ENCODE measurements at regions not wholly inside any gene's neighbourhood (a gene's known extent, or its start where the extent isn't known, plus 50 kb on each side); places are given as distances from the start of the nearest gene placed in this dataset.

DNA sequence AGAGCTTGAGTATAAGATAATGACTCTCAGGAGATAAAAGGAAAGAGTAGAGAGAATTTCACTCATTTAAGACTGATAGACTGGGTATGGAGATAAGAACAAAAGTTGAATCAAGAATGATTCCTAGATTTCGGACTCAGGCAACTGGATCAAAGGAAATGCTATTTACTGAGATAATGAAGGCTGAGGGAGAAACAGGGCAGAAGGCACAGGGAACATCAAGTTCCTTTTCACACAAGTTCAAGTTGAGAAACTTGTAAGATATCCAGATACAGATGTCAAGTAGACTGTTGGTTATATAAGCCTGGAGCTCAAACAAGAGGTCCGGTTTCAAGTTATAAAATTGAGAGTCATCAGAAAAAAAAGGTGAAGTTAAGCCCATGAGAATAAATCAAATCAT is 360.8 kb downstream of the TNS1 start:
- TF ChIP-seq, protein P1, sequence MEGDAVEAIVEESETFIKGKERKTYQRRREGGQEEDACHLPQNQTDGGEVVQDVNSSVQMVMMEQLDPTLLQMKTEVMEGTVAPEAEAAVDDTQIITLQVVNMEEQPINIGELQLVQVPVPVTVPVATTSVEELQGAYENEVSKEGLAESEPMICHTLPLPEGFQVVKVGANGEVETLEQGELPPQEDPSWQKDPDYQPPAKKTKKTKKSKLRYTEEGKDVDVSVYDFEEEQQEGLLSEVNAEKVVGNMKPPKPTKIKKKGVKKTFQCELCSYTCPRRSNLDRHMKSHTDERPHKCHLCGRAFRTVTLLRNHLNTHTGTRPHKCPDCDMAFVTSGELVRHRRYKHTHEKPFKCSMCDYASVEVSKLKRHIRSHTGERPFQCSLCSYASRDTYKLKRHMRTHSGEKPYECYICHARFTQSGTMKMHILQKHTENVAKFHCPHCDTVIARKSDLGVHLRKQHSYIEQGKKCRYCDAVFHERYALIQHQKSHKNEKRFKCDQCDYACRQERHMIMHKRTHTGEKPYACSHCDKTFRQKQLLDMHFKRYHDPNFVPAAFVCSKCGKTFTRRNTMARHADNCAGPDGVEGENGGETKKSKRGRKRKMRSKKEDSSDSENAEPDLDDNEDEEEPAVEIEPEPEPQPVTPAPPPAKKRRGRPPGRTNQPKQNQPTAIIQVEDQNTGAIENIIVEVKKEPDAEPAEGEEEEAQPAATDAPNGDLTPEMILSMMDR (IDR thresholded peaks at IDR 0.05; ENCODE audit: low read depth, low read length), result no peak
- no peak overlapping the region for H3K4me3 ChIP-seq (ENCODE audit: low read depth, low read length)

DNA sequence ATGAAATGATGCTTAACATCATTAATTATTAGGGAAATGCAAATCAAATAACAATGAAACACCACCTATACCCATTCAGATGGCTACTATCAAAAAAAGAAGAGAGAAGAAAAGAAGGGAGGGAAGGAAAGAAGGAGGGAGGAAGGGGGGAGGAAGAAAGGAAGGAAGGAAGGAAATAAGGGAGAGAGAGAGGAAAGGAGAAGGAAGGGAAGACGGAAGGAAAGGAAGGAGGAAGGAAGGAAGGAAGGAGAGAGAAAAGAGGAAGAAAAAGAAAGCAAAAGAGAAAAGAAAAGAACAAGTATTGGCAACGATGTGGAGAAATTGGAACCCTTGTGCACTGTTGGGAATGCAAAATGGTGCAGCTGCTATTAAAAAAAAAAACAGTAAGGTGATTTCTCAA is 363.3 kb downstream of the TNS1 start:
- TF ChIP-seq, protein P1 (IDR thresholded peaks at IDR 0.05; ENCODE audit: low read depth, low read length), result no peak
- no peak overlapping the region for H3K4me3 ChIP-seq (ENCODE audit: low read depth, low read length)

DNA sequence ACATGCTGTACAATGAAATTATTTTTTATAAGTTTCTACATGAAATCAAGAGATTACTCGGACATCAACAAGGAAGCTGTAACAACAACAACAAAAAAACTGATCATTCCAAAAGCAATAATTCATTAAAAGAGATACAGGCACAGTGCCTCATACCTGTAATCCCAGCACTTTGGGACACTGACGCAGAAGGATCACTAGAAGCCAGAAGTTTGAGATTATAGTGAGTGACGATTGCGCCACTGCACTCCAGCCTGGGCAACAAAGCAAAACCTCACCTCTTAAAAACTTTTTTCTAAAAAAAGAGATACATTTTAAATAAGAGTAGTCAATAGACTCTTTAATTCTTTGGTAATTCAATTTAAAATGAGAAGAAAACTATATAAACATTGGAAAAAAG is 364.3 kb downstream of the TNS1 start:
- TF ChIP-seq, protein P1 (IDR thresholded peaks at IDR 0.05; ENCODE audit: low read depth, low read length), result no peak
- no peak overlapping the region for H3K4me3 ChIP-seq (ENCODE audit: low read depth, low read length)

DNA sequence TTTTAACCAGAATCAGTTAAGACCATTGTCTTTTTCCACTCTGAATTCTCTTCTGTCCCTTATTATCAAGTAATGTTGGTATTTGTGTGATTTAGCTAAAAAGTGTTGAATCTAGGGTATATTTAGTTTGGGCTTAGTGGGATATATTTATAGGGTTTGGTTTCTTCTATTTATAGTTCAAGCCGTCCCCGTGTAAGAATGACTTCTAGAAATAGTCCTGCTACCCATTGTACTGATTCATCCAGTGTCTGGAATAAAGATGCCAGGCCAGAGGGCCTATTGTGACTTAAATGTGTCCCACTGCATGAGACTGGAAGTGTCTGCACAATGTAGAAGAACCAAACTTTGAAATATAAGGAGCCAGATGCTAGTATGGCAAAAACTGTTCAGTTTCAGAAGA is 364.8 kb downstream of the TNS1 start:
- no peak overlapping the region for H3K4me3 ChIP-seq (ENCODE audit: low read depth, low read length)
- TF ChIP-seq, protein P1 (IDR thresholded peaks at IDR 0.05; ENCODE audit: low read depth, low read length), result no peak

DNA sequence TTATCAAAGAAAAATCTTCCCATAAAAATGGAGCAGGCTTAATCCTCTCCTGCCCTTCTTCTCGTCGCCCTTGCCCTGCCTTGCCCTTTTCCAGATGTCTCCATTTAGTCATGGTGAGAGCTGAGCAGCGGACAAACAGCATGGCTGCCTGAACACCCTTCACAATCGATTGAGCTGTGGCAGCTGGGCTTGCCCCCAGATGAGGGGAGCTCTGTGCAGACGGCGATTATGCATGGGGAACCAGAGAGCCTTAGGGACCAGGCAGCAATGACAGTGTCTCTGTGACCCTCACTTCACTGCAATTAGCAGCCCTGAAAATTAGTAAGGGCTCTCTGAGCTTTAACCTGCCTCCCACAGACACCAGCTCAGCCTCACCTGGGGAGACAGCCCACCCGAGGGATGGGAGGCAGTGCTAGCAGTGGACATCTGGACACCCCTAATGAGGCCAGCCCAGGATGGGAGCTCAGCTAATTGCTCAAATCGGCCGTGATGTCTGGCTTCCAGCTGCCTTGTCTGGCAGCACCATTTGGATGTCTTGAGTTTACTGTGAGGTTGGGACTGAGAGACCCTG is 365.7 kb downstream of the TNS1 start:
- no peak overlapping the region for H3K4me3 ChIP-seq (ENCODE audit: low read depth, low read length)
- TF ChIP-seq, protein P1 (IDR thresholded peaks at IDR 0.05; ENCODE audit: low read depth, low read length), result no peak

DNA sequence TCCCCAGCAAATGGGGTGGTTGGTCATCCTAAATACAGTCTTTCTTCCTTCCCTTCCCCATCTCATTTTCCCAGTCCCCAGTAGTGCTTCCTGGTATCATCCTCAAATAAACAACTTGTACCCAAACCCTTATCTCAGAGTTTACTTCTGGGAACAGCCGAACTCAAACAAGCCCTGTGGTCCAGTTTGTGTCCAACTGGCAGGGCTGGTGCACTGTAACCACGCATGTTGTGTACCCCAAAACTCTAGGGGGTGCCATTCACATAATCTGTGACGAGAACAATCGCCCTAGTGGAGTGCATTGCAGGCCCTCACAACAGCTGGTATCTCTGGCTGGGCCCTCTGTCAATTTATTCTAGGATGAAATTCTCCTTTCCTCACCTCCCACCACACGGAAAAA is 366.2 kb downstream of the TNS1 start:
- TF ChIP-seq, protein P1 (IDR thresholded peaks at IDR 0.05; ENCODE audit: low read depth, low read length), result no peak
- no peak overlapping the region for H3K4me3 ChIP-seq (ENCODE audit: low read depth, low read length)

DNA sequence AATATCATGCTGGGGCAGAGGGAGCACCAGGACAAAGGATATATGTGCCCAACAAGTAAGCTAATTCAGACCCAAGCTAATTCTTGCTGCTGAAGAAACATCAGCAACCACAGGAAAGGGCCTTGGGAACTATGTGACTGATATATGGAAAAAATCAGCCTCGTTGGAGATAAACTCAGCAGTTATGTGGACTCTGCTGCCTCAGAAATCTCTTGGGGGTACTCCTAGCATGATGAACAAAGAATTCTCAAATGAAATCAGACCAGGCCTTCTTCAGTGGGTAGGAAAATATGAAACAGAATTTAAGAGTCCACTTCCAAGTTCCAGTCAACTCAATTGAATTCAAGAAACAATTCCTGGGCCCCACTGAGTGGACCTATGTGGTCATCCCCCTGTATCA is 367.9 kb downstream of the TNS1 start:
- TF ChIP-seq, protein P1 (IDR thresholded peaks at IDR 0.05; ENCODE audit: low read depth, low read length), result no peak
- H3K4me3 ChIP-seq (ENCODE audit: low read depth, low read length), result no peak overlapping the region

Measured in WI38 (cell line).